RKO (cell line): ENCODE measurements at regions not wholly inside any gene's neighbourhood (a gene's known extent, or its start where the extent isn't known, plus 50 kb on each side); places are given as distances from the start of the nearest gene placed in this dataset.
A peak's percentile ranks its signal among the peaks of the same experiment; 100 is the strongest.

Experiments
- DNase-seq: peaks from one replicate; pipeline ENCODE4 v3.0.0-alpha.2; 2016; ENCODE audit warnings: low spot score

GRCh38 chr11:119520966-119521365 lies 98.0 kb upstream of the THY1 start:
- no peak for DNase-seq

DNA sequence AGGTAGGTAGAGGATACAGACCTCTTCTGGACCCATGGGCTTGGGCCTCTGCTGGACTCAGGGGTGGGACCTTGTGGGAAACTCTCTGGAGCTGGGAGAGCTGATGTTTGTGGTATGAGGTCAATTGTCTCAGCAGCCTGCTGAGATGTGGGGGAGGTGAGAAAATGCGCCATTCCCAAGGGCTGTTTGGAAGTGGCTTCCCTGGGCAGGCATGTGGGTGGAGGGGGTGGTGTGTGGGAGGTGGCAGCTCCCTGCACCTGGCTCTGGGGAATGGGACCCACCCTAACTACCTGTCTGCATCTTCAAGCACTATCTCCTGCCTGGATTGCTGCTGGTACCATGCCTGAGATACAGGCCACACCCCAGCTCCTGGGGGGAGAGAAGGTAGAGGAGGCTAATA lies 97.4 kb upstream of the THY1 start:
- DNase-seq = no peak

- no peak for DNase-seq
Observed at GRCh38 chr11:119519796-119520195, 96.8 kb upstream of the THY1 start.

GRCh38 chr11:119518746-119519730 lies 96.1 kb upstream of the THY1 start:
- DNase-seq = peak; percentile 85

- DNase-seq = no peak
Observed at GRCh38 chr11:119515771-119516400, 92.9 kb upstream of the THY1 start.

DNA sequence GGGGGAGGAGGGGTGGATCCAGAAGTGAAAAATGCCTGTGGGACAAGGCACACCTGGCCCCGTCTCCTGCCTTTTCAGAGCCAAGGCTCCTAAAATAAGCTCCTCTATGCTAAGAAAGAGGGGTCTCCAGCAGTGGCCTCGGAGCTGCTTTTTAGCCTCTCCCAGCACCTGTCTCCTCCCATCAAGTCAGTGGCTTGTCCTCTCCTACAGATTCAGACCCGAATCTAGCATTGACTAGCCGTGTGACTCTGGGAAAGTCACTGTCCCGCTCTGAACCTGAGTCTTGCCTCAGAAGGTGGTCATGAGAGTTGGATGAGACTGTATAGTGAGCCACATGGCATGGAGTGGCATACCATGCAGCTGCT lies 90.8 kb upstream of the THY1 start:
- no peak for DNase-seq

GRCh38 chr11:119513131-119513805 lies 90.3 kb upstream of the THY1 start:
- no peak for DNase-seq

DNA sequence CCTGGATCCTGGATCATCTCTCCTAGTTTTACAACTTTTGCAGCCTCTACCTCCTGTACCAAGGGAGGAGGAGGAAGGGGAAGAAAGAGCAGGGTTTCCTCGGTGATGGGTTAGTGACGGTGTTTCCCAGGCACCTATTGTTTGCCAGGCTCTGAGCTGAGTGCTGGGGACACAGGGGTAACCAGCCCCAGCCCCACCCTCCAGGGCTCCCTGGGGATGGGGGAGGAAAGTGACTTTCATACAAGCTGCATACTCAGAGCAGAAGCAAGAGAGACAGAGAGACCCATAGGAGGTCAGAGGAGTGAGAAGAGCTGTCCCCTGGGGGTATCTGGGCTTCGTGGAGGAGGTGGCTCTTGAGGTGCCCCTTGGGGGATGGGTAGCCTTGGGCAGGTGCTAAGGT lies 89.4 kb upstream of the THY1 start:
- no peak for DNase-seq

GRCh38 chr11:119511614-119512306 lies 88.8 kb upstream of the THY1 start:
- DNase-seq = no peak

GRCh38 chr11:119509969-119510401 lies 87.0 kb upstream of the THY1 start:
- peak; percentile 33 for DNase-seq

GRCh38 chr11:119509282-119509841 lies 86.4 kb upstream of the THY1 start:
- no peak for DNase-seq

GRCh38 chr11:119506436-119506835 lies 83.5 kb upstream of the THY1 start:
- DNase-seq = no peak

DNA sequence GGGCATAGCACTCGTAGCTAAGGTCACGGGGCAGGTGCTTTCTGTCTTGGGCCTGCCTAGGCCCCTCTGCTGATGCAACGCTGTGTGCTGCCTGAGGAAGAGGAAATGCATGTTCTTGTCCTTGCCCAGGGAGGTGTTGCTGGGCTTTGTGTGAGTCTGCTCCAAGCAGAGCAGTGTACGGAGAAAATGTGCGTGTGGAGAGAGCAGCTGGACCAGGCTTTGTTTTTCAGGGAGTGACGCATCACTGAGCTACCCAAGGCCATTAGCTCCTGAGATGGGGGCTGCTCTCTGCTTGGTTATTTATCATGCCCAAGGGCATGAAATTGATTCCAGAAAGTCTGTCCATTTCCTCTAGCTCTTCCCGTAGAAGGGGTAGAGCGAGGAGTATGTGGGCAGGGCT lies 82.9 kb upstream of the THY1 start:
- DNase-seq = no peak

GRCh38 chr11:119505071-119505470 lies 82.1 kb upstream of the THY1 start:
- DNase-seq = no peak

GRCh38 chr11:119504371-119504770 lies 81.4 kb upstream of the THY1 start:
- no peak for DNase-seq

- no peak for DNase-seq
Observed at GRCh38 chr11:119501777-119502405, 78.9 kb upstream of the THY1 start.

DNA sequence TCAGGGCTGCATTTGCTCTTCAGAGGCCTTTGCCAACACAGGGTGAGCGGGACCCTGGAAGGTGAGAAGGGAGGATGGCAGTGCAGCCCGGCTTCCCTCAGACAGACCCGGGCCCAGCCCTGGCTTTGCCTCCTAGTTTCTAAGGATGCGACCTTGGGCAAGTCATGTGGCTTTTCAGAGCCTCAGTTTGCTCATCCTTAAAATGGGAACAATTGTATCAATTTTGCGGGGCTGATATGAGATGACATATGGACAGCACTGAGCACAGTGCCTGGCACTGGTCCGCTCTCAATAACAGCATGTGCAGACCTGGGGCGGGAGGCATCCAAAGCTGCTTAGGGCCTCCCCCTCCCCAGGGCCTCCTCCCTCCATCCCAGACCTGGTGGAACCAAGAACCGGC lies 74.7 kb upstream of the THY1 start:
- no peak for DNase-seq

DNA sequence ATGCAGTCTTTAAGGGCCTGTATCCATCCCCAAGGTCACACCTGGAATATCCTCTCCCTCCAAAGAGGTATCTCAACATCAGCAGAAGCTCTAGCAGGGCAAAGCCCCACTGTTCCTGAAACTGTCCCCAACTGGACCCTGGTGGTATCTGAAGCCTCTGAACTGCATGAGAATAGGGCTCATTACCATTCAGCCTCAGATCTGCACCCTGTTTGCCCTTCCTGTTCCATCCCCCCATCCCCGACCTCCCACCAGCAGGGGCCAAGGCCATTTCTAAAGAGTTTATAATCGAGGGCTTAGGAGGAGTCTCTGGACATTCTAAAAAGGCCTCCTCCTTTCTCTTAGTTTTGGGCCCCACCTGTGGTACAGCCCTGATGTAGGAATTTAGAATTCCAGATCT lies 74.0 kb upstream of the THY1 start:
- no peak for DNase-seq

DNA sequence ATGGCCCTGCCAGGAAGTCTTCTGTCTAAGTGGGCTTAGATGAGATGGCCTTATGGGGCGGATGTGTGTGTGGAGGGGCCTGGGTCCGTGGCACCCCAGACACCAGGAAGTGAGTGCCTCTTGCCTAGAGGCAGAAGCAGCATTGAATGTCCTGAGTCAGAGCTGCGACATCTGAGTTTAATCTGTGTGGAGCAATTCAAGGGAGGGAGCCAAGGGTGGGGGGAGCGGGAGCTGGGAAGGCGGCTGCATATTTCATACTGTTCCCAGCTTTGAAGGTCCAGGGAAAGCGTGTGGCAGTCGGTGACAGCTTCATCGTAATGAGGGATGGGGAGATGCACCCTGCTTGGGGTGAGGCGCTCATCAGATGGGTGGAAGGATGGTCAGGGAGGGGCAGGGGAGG lies 73.5 kb upstream of the THY1 start:
- DNase-seq = no peak

DNA sequence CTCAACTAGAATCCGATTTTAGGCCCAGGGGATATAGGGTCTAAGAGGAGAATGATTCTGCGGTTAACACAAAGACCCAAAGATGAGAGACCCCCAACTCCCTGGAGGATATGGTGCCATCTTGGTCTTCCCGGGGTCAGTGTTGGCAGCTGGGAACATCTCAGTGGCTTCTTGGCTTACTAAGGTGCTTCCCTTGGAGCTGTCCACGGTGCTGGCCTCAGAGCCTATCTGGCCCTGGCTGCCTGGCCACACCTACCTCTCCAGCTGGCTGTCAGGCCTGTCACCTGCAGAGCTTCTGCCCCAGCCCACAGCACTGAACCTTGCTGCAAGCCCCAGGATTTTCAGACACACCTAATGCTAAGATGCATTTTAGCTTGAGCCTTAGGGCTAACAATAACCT lies 70.7 kb upstream of the THY1 start:
- DNase-seq = peak; percentile 25

- DNase-seq = no peak
Observed at GRCh38 chr11:119491753-119492510, 69.0 kb upstream of the THY1 start.
